Activated CD4-positive, alpha-beta T cell treated with anti-CD3 and anti-CD28 coated beads, Interleukin-2, Interleukin-6, amounts not matched to agents 100 ng/mL and 50 ng/mL, durations not matched to agents 16 hours and 8 hours (primary cell): ENCODE measurements at regions not wholly inside any gene's neighbourhood (a gene's known extent, or its start where the extent isn't known, plus 50 kb on each side); places are given as distances from the start of the nearest gene placed in this dataset.
A peak's percentile ranks its signal among the peaks of the same experiment; 100 is the strongest.

ENCODE experiments used
- DNase-seq: peaks from one replicate; pipeline ENCODE4 v3.0.0-alpha.2; 2020

- no peak for DNase-seq
Measured at GRCh38 chr1:62989497-62989896, 205.6 kb downstream of the ATG4C start.

- DNase-seq = no peak
Measured at GRCh38 chr1:62991152-62991551, 207.2 kb downstream of the ATG4C start.

GRCh38 chr1:62993844-62994243, 209.9 kb downstream of the ATG4C start:
- DNase-seq = no peak

GRCh38 chr1:62995173-62995572, 211.2 kb downstream of the ATG4C start:
- DNase-seq = no peak

GRCh38 chr1:62997884-62998283, 214.0 kb downstream of the ATG4C start:
- no peak for DNase-seq

- DNase-seq = no peak
Measured at GRCh38 chr1:62998845-62999649, 215.1 kb downstream of the ATG4C start.

GRCh38 chr1:63000508-63000907, 216.6 kb downstream of the ATG4C start:
- no peak for DNase-seq

GRCh38 chr1:63004868-63005267, 220.9 kb downstream of the ATG4C start:
- no peak for DNase-seq

GRCh38 chr1:63005812-63006211, 221.9 kb downstream of the ATG4C start:
- peak; percentile 2 for DNase-seq

GRCh38 chr1:63009421-63009820, 225.5 kb downstream of the ATG4C start:
- no peak for DNase-seq

- DNase-seq = no peak
Measured at GRCh38 chr1:63010913-63011660, 227.2 kb downstream of the ATG4C start.

- DNase-seq = no peak
Measured at GRCh38 chr1:63012339-63012738, 228.4 kb downstream of the ATG4C start.

GRCh38 chr1:63014267-63014666, 230.3 kb downstream of the ATG4C start:
- DNase-seq = no peak

GRCh38 chr1:63022319-63022718, 238.4 kb downstream of the ATG4C start:
- DNase-seq = no peak

- no peak for DNase-seq
Measured at GRCh38 chr1:63023171-63023570, 239.2 kb downstream of the ATG4C start.

- DNase-seq = no peak
Measured at GRCh38 chr1:63023637-63024036, 239.7 kb downstream of the ATG4C start.

- no peak for DNase-seq
Measured at GRCh38 chr1:63024132-63024531, 240.2 kb downstream of the ATG4C start.

- DNase-seq = no peak
Measured at GRCh38 chr1:63027176-63027575, 243.2 kb downstream of the ATG4C start.

- no peak for DNase-seq
Measured at GRCh38 chr1:63032171-63032570, 248.2 kb downstream of the ATG4C start.

- no peak for DNase-seq
Measured at GRCh38 chr1:63033211-63033610, 249.3 kb downstream of the ATG4C start.

GRCh38 chr1:63034256-63034655, 250.3 kb downstream of the ATG4C start:
- no peak for DNase-seq

- no peak for DNase-seq
Measured at GRCh38 chr1:63038586-63038985, 254.7 kb downstream of the ATG4C start.

GRCh38 chr1:63041660-63042059, 257.7 kb downstream of the ATG4C start:
- DNase-seq = no peak

GRCh38 chr1:63042278-63042677, 258.3 kb downstream of the ATG4C start:
- no peak for DNase-seq
